ENCODE measurements at regions not wholly inside any gene's neighbourhood (a gene's known extent, or its start where the extent isn't known, plus 50 kb on each side); places are given as distances from the start of the nearest gene placed in this dataset.

DNA sequence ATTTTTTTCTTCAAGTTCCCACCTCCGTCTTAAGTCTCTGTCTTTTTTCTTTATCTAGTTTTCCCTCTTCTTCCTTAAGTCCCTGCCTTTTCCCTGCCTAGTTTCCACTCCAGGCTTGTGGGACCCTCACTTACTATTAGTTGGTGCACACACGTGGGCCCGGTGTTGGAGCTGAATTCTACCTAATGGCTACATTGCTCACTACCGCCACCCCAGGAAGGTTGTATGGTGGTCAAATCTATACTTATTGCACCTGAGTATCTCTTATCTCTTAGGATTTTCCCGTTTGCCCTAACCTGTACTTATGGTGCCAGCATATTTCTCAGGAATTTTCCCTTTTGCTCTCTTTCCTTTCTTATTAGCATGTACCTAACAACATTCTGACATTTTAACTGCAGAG lies 692.8 kb downstream of the EPM2A start:
- no peak for TF ChIP-seq CEBPB (IDR thresholded peaks at IDR 0.05)
- TF ChIP-seq TCF12 (IDR thresholded peaks at IDR 0.05; ENCODE audit: low read depth): no peak
- peak; percentile 15; the same call in 1 of the 2 replicates for TF ChIP-seq RAD21 (IDR thresholded peaks at IDR 0.05; ENCODE audit: low read depth)
- no peak for TF ChIP-seq YY1 (IDR thresholded peaks at IDR 0.05; ENCODE audit: low read depth)
- TF ChIP-seq, protein P1, sequence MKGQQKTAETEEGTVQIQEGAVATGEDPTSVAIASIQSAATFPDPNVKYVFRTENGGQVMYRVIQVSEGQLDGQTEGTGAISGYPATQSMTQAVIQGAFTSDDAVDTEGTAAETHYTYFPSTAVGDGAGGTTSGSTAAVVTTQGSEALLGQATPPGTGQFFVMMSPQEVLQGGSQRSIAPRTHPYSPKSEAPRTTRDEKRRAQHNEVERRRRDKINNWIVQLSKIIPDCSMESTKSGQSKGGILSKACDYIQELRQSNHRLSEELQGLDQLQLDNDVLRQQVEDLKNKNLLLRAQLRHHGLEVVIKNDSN (IDR thresholded peaks at IDR 0.05): no peak
- TF ChIP-seq NFIC (IDR thresholded peaks at IDR 0.05): no peak
- no peak for TF ChIP-seq FOXM1 (IDR thresholded peaks at IDR 0.05; ENCODE audit: borderline replicate concordance, low read depth)
- TF ChIP-seq TEAD4 (IDR thresholded peaks at IDR 0.05): no peak

DNA sequence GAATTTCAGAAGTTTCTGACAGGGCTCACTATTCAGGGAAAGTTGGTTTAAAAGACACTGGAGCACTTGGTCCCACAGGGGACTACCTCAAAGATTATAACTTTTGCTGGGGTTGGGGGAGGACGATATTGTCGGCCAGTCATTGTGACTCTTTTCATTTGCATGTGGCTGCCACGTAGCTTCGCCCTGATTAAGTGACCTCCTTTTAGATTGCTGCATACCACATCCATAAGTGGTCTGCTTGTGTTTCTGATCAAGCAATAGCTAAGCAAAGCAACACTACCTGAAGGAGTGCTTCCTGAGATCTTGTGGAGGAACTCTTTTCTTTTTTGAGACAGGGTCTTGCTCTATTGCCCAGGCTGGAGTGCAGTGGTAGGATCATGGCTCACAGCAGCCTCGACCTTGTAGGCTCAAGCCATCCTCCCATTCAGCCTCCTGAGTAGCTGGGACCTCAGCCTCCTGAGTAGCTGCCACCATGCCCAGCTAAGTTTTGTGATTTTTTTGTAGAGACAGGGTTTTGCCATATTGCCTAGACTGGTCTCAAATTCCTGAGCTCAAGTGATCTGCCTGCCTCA lies 691.3 kb downstream of the EPM2A start:
- TF ChIP-seq FOXM1 (IDR thresholded peaks at IDR 0.05; ENCODE audit: borderline replicate concordance, low read depth) (no peak), TAF1 (IDR thresholded peaks at IDR 0.05; ENCODE audit: low read depth) (no peak), ZBTB7A (IDR thresholded peaks at IDR 0.05; ENCODE audit: low read depth) (no peak), NFIC (IDR thresholded peaks at IDR 0.05) (no peak), REST (IDR thresholded peaks at IDR 0.05; ENCODE audit: low read depth) (no peak), EP300 (IDR thresholded peaks at IDR 0.05; ENCODE audit: borderline replicate concordance) (no peak), YY1 (IDR thresholded peaks at IDR 0.05; ENCODE audit: low read depth) (no peak), CREB1 (IDR thresholded peaks at IDR 0.05; ENCODE audit: low read depth) (no peak), TEAD4 (IDR thresholded peaks at IDR 0.05) (no peak)
- TF ChIP-seq, protein P1 (IDR thresholded peaks at IDR 0.05): no peak
- TF ChIP-seq, protein P2, sequence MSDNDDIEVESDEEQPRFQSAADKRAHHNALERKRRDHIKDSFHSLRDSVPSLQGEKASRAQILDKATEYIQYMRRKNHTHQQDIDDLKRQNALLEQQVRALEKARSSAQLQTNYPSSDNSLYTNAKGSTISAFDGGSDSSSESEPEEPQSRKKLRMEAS (IDR thresholded peaks at IDR 0.05): no peak

GRCh38 chr6:145044641-145045246 lies 690.6 kb downstream of the EPM2A start:
- no peak for TF ChIP-seq TAF1 (IDR thresholded peaks at IDR 0.05; ENCODE audit: low read depth)
- TF ChIP-seq TEAD4 (IDR thresholded peaks at IDR 0.05): no peak
- no peak for TF ChIP-seq YY1 (IDR thresholded peaks at IDR 0.05; ENCODE audit: low read depth)
- TF ChIP-seq, protein P2 (IDR thresholded peaks at IDR 0.05): no peak
- TF ChIP-seq TCF12 (IDR thresholded peaks at IDR 0.05; ENCODE audit: low read depth): no peak
- TF ChIP-seq RAD21 (IDR thresholded peaks at IDR 0.05; ENCODE audit: low read depth): no peak
- no peak for TF ChIP-seq EGR1 (IDR thresholded peaks at IDR 0.05)
- no peak for TF ChIP-seq ZBTB7A (IDR thresholded peaks at IDR 0.05; ENCODE audit: low read depth)
- no peak for TF ChIP-seq NFIC (IDR thresholded peaks at IDR 0.05)

- no peak for TF ChIP-seq ZBTB7A (IDR thresholded peaks at IDR 0.05; ENCODE audit: low read depth)
- no peak for TF ChIP-seq YY1 (IDR thresholded peaks at IDR 0.05; ENCODE audit: low read depth)
- TF ChIP-seq, protein P2 (IDR thresholded peaks at IDR 0.05): no peak
- TF ChIP-seq REST (IDR thresholded peaks at IDR 0.05; ENCODE audit: low read depth): no peak
- no peak for TF ChIP-seq TCF12 (IDR thresholded peaks at IDR 0.05; ENCODE audit: low read depth)
- TF ChIP-seq TEAD4 (IDR thresholded peaks at IDR 0.05): no peak
- no peak for TF ChIP-seq EP300 (IDR thresholded peaks at IDR 0.05; ENCODE audit: borderline replicate concordance)
- no peak for TF ChIP-seq CEBPB (IDR thresholded peaks at IDR 0.05)
- TF ChIP-seq, protein P1 (IDR thresholded peaks at IDR 0.05): no peak
- no peak for TF ChIP-seq CREB1 (IDR thresholded peaks at IDR 0.05; ENCODE audit: low read depth)
- TF ChIP-seq FOXM1 (IDR thresholded peaks at IDR 0.05; ENCODE audit: borderline replicate concordance, low read depth): no peak
- no peak for TF ChIP-seq NFIC (IDR thresholded peaks at IDR 0.05)
- no peak for TF ChIP-seq RAD21 (IDR thresholded peaks at IDR 0.05; ENCODE audit: low read depth)
- TF ChIP-seq TAF1 (IDR thresholded peaks at IDR 0.05; ENCODE audit: low read depth): no peak
- no peak for TF ChIP-seq EGR1 (IDR thresholded peaks at IDR 0.05)
Observed at GRCh38 chr6:145045582-145045981, 689.7 kb downstream of the EPM2A start.

GRCh38 chr6:145047891-145048290 lies 687.4 kb downstream of the EPM2A start:
- TF ChIP-seq, protein P1 (IDR thresholded peaks at IDR 0.05): no peak
- TF ChIP-seq YY1 (IDR thresholded peaks at IDR 0.05; ENCODE audit: low read depth) (no peak), CREB1 (IDR thresholded peaks at IDR 0.05; ENCODE audit: low read depth) (no peak)
